Hepatocyte (in vitro differentiated cells): ENCODE measurements at regions not wholly inside any gene's neighbourhood (a gene's known extent, or its start where the extent isn't known, plus 50 kb on each side); places are given as distances from the start of the nearest gene placed in this dataset.

Source experiments
- DNase-seq: peaks from one replicate; pipeline ENCODE4 v3.0.0-alpha.2; 2016; ENCODE audit warnings: low spot score
- H2AFZ ChIP-seq: fragments of 200-600 bp; sonication (generic); 2 replicates; pipeline ENCODE4 v1.6.0; 2016; ENCODE audit warnings: antibody characterized with exemption, mild to moderate bottlenecking
- H3K27ac ChIP-seq: fragments of 200-600 bp; sonication (generic); 2 replicates; pipeline ENCODE4 v1.5.1; 2016; ENCODE audit warnings: mild to moderate bottlenecking
- H3K27me3 ChIP-seq: fragments of 200-600 bp; sonication (generic); 2 replicates; pipeline ENCODE4 v1.6.1; 2016
- H3K36me3 ChIP-seq: fragments of 200-600 bp; sonication (generic); replicated peaks from 2 replicates; pipeline ENCODE4 v1.5.1; 2016; ENCODE audit warnings: low read depth; ENCODE audit not compliant: insufficient read depth
- H3K4me1 ChIP-seq: fragments of 200-600 bp; sonication (generic); 2 replicates; pipeline ENCODE4 v1.5.1; 2016; ENCODE audit warnings: mild to moderate bottlenecking, moderate library complexity; ENCODE audit not compliant: insufficient read depth
- H3K4me2 ChIP-seq: fragments of 200-600 bp; sonication (generic); 2 replicates; pipeline ENCODE4 v1.6.0; 2016
- H3K4me3 ChIP-seq: fragments of 200-600 bp; sonication (generic); 2 replicates; pipeline ENCODE4 v1.5.1; 2016; ENCODE audit warnings: mild to moderate bottlenecking
- H3K79me2 ChIP-seq: fragments of 200-600 bp; sonication (generic); 2 replicates; pipeline ENCODE4 v1.6.0; 2017; ENCODE audit warnings: mild to moderate bottlenecking
- H3K9me2 ChIP-seq: fragments of 200-600 bp; sonication (generic); replicated peaks from 2 replicates; pipeline ENCODE4 v1.6.0; 2017; ENCODE audit warnings: mild to moderate bottlenecking; ENCODE audit not compliant: insufficient read depth
- H3K9me3 ChIP-seq: fragments of 200-600 bp; sonication (generic); 2 replicates; pipeline ENCODE4 v1.5.1; 2016; ENCODE audit warnings: low read depth, mild to moderate bottlenecking
- H4K20me1 ChIP-seq: fragments of 200-600 bp; sonication (generic); 2 replicates; pipeline ENCODE4 v1.6.0; 2016; ENCODE audit warnings: mild to moderate bottlenecking; ENCODE audit not compliant: insufficient read depth, poor library complexity, severe bottlenecking
- EZH2 ChIP-seq: fragments of 200-600 bp; sonication (generic); IDR thresholded peaks from 2 replicates; pipeline ENCODE4 v1.6.1; 2016; ENCODE audit warnings: antibody characterized with exemption, mild to moderate bottlenecking, borderline replicate concordance
- EZH2phosphoT487 ChIP-seq: fragments of 200-600 bp; sonication (generic); IDR thresholded peaks from one replicate; pipeline ENCODE4 v1.6.1; 2018; ENCODE audit warnings: antibody characterized with exemption, mild to moderate bottlenecking, low read depth, moderate library complexity; ENCODE audit not compliant: unreplicated experiment, severe bottlenecking
- WGBS: methylation state at CpG from one replicate; pipeline ENCODE4 v1.1.6; 2016; ENCODE audit warnings: low lambda C conversion rate; ENCODE audit errors: missing lambda C conversion rate; 5-methylcytosine and 5-hydroxymethylcytosine counted together
- TF ChIP-seq, protein P1 (sequence below): fragments of 200-600 bp; sonication (generic); IDR thresholded peaks from 2 replicates; pipeline ENCODE4 v1.5.1; 2016; ENCODE audit warnings: antibody characterized with exemption, mild to moderate bottlenecking; ENCODE audit not compliant: poor library complexity

DNA sequence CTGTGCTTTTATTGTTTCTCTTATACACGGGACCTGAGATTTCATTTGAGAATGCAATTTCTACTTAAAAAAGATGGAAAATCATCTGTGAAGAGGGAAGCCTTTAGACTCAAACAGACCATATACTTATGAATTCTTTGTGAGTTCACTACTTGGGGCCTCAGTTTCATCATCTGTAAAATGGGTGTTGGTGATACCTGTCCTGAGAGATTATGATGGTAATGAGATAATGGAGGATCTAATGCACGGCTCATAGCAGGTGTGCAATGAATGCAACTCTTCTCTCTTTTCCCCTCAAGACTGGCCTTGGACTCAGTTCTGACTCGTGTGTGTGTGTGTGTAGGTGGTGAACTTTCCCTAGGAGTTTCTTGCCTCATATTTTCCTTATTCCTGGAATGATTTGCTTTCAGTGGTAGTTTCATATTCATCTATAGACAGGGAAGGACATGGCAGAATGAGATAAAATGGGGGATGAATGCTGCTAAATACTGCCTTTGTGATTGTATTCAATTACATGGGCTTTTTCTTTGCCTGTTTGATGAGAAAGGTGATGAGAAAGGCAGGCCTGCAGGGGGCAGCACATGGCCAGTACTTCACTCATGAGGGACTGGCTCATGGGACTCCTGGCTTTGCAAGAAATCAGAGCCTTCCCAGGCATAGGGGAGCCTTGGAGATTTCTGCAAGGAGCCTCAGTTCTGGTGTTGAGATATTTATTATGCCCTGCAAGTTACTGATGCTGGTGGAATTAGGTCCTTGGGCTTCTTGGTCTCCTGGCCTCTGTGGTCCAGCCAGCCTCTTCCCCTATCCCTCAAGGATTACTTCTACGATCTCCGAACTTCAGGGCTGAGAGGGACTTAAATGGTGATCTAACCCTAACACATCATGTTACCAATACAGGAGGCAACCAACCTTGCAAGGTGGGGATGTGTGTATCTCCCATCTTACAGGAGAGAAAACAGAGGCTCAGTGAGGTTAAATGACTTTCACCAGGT, 70.7 kb downstream of the RPLP1 start:
- H3K27ac ChIP-seq = no peak overlapping the region
- no peak overlapping the region for H3K4me3 ChIP-seq
- no peaks in the 10 kb centered on the region for H3K36me3 ChIP-seq
- TF ChIP-seq, protein P1, sequence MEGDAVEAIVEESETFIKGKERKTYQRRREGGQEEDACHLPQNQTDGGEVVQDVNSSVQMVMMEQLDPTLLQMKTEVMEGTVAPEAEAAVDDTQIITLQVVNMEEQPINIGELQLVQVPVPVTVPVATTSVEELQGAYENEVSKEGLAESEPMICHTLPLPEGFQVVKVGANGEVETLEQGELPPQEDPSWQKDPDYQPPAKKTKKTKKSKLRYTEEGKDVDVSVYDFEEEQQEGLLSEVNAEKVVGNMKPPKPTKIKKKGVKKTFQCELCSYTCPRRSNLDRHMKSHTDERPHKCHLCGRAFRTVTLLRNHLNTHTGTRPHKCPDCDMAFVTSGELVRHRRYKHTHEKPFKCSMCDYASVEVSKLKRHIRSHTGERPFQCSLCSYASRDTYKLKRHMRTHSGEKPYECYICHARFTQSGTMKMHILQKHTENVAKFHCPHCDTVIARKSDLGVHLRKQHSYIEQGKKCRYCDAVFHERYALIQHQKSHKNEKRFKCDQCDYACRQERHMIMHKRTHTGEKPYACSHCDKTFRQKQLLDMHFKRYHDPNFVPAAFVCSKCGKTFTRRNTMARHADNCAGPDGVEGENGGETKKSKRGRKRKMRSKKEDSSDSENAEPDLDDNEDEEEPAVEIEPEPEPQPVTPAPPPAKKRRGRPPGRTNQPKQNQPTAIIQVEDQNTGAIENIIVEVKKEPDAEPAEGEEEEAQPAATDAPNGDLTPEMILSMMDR = peak; percentile 82
- no peak for TF ChIP-seq EZH2phosphoT487
- TF ChIP-seq EZH2 = no peak
- H3K79me2 ChIP-seq = no peaks in the 10 kb centered on the region
- peak; percentile 88 for DNase-seq
- peaks cover 18% of the 10 kb centered on the region for H3K27me3 ChIP-seq
- H2AFZ ChIP-seq = no peak overlapping the region
- H3K9me3 ChIP-seq = no peaks in the 10 kb centered on the region
- H3K4me2 ChIP-seq = no peak overlapping the region
- H3K4me1 ChIP-seq = peaks cover 11% of the 10 kb centered on the region
- WGBS = 89% methylated on average over 5 of the region's 5 CpGs
- no peaks in the 10 kb centered on the region for H3K9me2 ChIP-seq
- no peaks in the 10 kb centered on the region for H4K20me1 ChIP-seq

DNA sequence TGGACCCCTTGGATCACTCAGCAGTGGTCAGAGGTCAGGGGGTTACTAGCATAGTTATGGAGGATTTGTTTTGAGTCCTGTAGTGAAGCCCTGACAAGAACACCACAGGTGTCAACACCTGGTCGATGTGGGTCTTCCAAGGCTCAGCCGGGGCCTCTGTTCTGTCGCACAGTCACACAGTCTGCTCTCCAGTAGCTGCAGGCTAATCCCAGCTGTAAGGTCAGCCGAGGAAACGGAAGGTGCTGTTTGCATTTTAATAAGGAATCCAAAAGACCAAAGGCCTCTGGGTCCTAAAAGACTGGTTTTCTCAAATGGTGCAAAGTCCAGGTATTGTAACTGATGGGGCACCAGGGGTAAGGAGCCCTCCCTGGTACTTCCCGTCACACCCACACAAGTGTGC, 71.7 kb downstream of the RPLP1 start:
- no peaks in the 10 kb centered on the region for H3K79me2 ChIP-seq
- no peaks in the 10 kb centered on the region for H3K9me3 ChIP-seq
- WGBS = 34% methylated on average over 6 of the region's 6 CpGs
- peaks cover 11% of the 10 kb centered on the region for H3K4me1 ChIP-seq
- no peak overlapping the region for H3K27ac ChIP-seq
- H3K9me2 ChIP-seq = no peaks in the 10 kb centered on the region
- H4K20me1 ChIP-seq = no peaks in the 10 kb centered on the region
- no peaks in the 10 kb centered on the region for H3K36me3 ChIP-seq
- DNase-seq = peak; percentile 58
- peaks cover 19% of the 10 kb centered on the region for H3K27me3 ChIP-seq
- H2AFZ ChIP-seq = no peak overlapping the region
- TF ChIP-seq EZH2phosphoT487 (no peak), EZH2 (no peak)
- TF ChIP-seq, protein P1 = no peak
- no peak overlapping the region for H3K4me2 ChIP-seq
- H3K4me3 ChIP-seq = no peak overlapping the region

DNA sequence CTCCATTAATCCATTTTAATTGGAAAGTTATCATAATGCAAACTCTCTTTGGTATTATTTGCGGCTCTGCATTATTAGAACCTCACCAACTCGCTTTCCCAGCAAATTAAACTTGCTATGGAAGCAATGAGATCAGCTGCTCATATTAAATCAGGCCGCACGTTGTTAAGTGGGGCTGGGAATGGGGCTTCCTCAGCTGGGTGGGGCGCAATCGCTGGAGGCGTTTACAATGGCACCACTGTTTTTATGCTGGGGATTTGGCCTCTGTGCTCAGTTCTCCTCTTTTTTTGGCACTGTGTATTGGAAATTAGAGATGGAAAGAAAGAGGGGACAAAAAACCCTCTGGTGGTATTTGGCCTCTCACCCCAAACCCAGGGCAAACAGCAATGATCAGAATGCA, 72.2 kb downstream of the RPLP1 start:
- Histone ChIP-seq H3K27me3 (peaks cover 18% of the 10 kb centered on the region), H3K4me2 (no peak overlapping the region), H2AFZ (no peak overlapping the region), H3K9me2 (no peaks in the 10 kb centered on the region), H3K9me3 (no peaks in the 10 kb centered on the region), H3K4me1 (peaks cover 11% of the 10 kb centered on the region), H3K4me3 (no peak overlapping the region), H4K20me1 (no peaks in the 10 kb centered on the region), H3K27ac (peak overlapping the region; percentile 17), H3K79me2 (no peaks in the 10 kb centered on the region), H3K36me3 (no peaks in the 10 kb centered on the region)
- 65% methylated on average over 7 of the region's 7 CpGs for WGBS
- no peak for DNase-seq
- TF ChIP-seq EZH2 = no peak
- no peak for TF ChIP-seq EZH2phosphoT487
- TF ChIP-seq, protein P1 = no peak
